Stimulated activated CD4-positive, alpha-beta T cell treated with anti-CD3 and anti-CD28 coated beads, Interleukin-2, amount 100 ng/mL, for 48 hours (primary cell): ENCODE measurements at regions not wholly inside any gene's neighbourhood (a gene's known extent, or its start where the extent isn't known, plus 50 kb on each side); places are given as distances from the start of the nearest gene placed in this dataset.
"Not testable (repeated sequence)": the region's sequence is repeated elsewhere in the genome, so short reads cannot be mapped to it uniquely, and the experiment has no call there.

Experiments used
- DNase-seq, 2 donors: peaks; one replicate each; pipeline ENCODE4 v3.0.0-alpha.2; 2020

DNA sequence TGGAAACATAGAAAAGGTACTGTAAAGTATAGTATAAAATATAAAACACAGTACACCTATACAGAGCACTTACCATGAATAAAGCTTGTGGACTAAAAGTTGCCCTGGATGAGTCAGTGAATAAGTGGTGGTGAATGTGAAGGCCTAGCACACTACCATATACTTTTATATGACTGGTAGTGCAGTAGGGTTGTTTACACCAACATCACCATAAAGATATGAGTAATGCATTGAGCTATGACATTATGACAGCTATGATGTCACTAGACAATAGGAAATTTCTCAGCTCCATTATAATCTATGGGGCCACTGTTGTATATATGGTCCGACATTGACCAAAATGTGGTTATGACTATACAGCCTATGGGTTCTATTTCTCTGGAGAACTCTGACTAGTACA lies 291.8 kb upstream of the ACTBL2 start:
- DNase-seq: no peak

DNA sequence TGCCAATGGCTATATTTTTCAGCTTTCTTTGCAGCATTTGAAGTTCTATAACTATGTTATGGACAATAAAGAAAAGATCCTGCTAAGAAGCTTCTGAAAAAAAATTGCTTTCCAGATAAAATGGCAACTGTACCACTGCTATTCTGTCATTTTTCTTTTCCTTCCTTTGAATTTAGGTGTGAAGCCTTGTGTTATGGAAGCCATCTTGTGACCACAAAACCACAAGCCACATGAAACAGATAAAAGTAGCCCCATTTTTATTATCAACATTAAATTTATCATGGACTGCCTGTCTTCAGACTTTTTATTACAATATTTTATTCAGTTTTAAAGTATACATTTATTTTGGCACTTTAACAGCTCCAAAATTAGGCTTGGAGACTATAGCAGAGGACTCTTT lies 289.9 kb upstream of the ACTBL2 start:
- no peak for DNase-seq

DNA sequence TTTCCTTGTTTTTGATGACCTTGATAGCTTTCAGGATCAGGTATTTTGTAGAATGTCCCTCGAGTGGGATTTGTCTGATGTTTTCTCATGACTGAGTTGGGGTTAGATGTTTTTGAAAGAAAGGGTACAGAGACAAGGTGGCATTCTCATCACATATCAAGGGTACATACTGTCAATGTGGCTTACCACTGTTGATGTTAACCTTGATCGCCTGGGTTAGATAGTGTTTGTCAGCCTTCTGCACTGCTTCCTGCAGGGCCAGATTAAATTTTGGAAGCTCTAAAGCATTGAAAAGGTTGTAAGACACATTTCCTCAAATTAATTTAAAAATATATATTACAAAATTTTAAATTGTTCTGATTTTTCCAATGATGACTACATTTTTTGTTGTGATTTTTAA lies 287.4 kb upstream of the ACTBL2 start:
- DNase-seq: no peak

DNA sequence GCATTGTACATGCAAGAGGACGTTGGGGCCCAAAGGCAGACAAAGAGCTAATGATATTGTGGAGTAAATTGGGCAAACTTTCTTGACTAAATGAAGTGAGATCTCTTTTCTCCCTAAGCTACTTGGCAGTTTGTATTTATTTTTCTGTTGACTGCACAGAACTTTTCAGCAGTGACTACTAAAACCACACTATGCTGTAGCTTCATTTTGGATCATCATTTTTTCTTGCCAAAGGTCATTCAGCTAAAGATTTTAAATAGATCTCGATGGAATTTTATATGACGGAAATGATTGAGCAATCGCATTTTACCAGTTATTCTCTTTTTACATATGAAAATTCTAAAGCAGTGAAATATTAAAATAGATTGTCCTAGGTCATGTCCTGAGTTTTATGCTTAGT lies 286.1 kb upstream of the ACTBL2 start:
- DNase-seq: no peak

DNA sequence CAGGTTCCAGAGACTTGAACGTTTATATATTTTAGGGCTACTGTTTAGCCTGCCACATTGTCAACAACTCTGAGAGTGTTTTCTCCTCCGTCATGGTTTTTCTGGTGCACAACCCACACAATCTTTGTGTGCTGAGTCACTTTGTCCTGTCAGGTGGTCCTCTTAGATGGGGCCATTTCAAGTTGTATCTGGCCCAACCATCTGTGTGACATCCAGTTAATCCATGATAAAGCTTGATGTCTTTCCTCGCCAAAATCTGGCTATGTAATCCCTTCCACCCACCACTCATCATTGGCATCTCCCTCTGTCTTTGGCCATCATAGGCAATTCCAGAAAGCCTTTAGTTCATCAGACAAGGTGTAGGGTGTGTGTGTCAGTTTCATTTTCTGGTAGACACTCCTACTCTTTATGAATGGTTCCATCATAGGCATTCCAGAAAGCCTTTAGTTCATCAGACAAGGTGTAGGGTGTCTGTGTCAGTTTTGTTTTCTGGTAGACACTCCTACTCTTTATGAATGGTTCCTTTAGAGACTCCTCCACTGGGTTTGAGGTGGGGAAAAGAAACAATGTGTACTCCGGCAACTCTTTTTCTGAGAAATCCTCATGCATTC lies 282.0 kb upstream of the ACTBL2 start:
- DNase-seq: no peak

DNA sequence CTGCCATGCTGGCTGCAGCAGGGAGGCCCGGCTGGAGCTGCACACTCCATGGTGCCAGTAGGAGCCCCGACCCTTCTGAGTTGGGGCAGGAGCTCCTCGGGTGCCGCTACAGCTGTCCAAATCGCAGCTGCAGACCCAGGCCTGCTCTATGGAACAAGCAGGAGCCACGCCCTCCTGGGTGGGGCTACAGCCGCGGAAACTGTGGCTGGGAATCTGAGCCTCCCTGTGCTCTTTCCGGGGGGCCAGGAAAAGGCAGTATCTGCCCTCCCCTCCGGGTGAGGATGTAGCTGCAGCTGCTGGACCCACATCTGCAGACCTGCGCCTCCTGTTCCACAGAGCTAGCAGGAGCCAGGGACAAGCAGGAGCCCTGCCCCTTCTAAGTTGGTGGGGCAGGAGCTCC lies 278.9 kb upstream of the ACTBL2 start:
- DNase-seq: no peak

DNA sequence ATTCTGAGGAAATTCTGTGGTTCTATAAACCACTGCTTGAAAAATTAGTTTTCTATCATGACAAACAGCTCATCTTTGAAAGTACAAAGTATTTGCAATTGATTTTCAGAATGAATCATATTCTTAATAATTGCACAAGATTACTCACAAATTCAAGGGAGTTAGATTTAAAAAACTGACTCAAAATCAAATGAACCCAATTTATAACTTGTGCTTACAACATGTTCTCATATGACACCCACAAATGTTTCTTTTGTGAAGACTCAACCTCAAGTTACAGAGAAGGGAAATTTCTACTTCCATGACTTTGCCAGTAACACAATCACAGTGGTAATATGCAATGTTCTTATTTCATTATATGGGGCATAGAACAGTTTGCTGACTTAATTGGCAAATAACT lies 272.0 kb upstream of the ACTBL2 start:
- no peak for DNase-seq

DNA sequence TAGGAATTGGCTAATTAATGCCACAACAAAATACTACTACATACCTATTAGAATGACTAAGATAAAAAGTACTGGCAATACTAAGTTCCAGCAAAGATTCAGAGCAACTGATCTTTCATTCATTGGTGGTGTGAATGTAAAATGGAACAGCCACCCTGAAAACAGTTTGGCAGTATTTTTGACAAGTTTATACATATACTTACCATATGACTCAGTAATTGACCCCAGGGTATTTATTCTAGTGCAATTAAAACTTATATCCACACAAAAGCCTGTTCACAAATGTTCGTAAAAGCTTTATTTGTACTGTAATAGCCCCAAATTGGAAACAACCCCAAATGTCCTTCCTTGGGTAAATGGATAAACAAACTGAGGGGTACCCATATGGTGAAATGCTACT lies 270.8 kb upstream of the ACTBL2 start:
- DNase-seq: no peak

DNA sequence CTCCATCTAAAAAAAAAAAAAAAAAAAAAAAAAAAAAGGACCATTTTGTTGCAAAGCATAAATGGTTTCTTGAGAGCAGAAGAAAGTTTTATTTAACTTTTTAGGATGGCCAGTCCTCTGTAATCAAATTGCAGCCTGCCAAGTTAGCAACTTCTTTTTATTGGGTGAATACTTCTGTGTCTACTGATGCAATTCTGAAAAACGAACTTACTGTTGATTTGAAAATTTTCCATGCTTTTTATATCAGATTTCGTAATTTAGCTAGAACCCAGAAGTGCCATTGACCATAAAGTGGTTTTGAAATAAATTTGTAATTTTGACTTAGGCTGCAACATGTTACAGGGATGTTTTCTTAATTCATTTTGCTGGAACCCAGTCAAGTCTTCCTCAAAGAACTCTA lies 269.1 kb upstream of the ACTBL2 start:
- no peak for DNase-seq

DNA sequence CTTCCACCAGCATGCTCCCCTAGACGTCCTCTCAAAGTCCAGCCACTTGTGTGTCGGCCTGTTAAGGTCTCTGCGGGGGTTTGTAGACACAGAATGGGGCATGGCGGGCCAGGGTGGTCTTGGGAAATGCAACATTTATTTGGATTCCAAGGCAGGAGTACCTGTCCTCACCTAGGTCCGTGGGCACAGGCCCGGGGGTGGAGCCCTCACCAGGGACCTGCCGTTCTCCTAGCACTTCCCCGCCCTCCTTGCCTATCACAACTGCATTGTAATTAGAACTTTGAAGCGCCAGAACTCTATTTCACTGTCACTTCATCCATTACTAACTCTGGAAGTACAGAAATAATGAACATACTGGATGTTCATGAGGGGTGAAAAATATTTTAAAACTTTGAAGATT lies 268.3 kb upstream of the ACTBL2 start:
- no peak for DNase-seq

DNA sequence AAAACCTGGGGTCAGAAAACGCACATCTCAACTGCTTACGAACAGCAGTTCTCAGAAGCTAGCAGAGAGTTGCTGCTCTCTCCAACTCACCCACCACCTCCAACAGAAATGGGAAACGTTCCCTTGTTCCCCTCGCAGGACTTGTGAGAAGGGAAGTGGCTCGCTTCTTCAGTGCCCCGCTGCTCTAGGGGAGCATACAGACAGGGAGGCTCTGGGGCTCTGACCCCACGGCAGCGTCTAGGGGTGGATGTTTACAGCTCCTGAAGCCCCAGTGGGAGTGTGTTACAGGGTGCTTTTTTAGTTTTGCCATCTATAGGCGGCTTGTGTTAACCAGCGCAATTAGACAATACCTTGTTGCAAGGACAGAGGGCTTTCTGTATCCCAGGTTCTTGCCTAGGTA lies 267.7 kb upstream of the ACTBL2 start:
- DNase-seq: no peak

DNA sequence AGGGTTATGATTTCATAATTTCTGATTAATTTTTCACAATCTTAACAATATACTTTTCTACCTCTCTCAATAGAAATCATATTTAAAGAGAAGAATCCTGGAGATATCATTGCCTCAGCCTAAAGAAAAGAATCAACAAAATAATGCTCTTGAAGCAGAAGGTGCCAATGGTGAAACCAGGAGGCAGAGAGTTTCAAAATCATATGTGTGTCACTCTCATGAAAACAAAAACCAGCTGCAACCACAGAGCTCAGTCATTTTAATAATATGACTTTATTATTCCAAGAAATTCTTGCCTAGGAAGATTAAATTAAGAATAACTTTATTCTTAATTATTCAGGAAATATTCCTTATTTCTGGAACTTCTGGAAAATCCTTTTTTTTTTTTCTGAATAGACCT lies 266.8 kb upstream of the ACTBL2 start:
- DNase-seq: no peak

DNA sequence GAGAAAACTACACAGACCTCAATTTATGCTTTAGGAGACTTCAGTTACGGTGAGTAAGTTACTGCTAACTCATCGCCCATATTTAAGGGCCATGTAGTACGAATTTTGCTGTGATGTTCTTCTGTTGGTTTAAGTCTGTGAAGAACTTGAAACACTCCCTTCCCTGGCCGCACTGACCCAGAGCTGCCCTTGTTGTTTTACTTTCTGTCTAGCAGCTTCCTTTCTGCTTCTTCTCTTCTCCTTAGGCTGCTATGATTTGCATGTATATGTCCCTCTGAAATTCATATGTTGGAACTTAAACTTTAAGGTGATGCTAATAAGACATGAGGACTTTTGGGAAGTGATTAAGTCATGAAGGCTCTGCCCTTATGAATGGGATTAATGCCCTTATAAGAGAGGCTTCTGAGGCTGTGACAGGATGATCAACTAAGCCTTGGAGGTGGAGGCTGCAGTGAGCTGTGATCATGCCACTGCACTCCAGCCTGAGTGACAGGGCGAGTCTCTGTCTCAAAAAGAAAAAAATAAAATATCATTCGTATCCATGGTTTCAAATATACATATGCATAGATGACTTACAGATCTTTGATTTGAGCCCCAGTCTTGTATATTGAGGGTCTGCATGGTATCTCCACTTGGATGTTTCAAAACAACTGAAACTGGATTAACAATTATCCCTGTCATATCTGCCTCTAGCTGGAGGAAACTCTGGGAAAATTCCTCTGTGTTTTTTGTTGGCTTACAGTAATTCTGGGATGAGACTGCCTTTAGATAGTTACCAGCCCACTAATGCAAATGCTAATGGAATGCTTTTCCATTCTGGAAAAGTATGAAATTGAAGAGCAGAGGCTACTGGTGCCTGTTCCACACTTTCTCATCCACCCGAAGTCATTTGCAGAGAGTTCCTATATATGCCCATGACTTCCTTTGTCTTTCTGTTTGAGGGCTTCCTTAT lies 263.4 kb upstream of the ACTBL2 start:
- no peak for DNase-seq

DNA sequence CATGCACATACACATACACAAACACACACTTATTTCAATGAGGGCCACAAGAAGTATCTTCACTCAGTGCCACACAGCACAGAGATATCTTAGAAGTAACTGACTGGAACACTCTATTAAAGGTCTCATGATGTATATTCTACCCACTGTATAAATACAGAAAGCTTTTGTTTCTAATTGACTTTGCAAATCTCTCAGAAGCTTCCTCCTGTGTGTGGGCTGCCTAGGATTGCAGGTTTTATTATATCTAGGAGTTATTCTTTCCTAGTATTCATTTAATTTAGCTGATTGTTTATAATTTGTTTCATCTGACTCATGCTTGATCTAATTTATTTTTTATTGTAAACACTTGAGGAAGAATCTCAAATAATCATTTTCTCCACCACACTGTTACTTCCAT lies 262.4 kb upstream of the ACTBL2 start:
- DNase-seq: no peak

DNA sequence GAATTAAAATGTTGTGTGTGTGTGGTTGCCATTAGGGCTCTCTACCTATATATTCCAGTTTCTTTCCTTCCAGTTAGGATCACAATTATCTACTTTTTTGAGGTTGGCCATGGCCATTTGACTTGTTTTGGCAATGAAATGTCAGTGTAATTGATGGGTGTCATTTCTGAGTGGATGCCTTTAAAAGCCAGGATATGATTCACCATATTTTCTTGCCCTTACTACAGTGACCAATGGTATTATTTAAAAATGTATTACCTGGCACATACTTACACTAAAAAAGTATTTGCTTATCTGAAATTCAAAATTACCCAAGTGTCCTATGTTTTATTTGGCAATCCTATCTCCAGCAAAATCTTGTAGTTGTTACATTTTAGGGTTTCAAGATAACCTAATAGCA lies 258.7 kb upstream of the ACTBL2 start:
- no peak for DNase-seq

DNA sequence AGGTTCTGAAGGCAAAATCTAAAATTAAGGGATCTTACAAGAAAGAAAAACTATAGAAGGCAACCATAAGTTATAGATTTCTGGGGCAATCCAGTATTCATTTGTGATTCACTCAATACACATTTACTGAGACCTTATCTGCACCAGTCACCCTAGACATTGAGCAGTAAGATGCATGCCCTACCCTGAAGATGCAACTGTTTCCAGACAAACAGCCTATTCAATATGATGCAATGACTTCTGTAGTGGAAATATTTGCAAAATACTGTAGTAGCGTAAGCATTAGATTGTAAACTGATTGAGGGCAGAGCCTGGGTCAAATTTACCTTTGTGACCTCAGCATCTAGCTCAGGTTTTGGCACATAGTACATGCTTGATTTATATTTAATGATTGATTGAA lies 256.2 kb upstream of the ACTBL2 start:
- DNase-seq: no peak

DNA sequence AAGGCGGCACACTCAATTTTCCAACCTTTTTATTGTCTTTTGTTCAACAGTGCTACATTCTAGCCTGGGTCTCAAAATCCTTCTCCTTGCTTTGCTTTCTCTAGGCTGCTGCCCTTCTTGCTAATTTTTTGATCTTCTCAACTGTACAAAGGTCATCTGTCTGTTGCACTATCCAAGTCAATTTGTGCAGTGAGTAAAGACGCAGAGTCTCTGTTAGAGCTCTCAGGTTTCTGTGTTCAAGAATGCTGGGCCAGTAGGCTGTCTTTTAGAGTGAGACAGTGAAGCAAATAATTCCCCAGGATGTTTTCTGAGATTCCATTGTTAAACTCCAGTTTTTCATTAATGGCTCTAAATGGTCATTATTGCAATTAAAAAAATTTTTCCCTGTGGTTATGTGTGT lies 255.7 kb upstream of the ACTBL2 start:
- DNase-seq: no peak

DNA sequence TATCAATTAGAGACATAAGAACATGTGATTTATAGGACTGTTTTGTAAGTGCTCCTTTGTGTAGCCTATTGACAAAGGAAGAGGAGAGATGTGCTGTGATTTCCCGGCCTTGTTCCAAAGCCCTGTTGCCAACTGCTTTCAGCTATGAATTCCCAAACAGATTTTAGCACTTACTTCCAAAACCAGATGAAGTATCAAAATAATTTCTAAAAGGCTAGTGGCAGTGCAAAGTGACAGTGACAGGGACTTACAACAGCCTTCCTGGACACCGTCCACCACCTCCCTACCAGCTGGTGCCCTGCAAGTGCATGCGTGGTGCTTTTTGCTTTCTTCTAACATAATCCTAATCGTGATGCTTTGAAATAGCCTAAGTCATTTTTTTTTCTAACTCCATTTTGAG lies 254.1 kb upstream of the ACTBL2 start:
- DNase-seq: no peak

DNA sequence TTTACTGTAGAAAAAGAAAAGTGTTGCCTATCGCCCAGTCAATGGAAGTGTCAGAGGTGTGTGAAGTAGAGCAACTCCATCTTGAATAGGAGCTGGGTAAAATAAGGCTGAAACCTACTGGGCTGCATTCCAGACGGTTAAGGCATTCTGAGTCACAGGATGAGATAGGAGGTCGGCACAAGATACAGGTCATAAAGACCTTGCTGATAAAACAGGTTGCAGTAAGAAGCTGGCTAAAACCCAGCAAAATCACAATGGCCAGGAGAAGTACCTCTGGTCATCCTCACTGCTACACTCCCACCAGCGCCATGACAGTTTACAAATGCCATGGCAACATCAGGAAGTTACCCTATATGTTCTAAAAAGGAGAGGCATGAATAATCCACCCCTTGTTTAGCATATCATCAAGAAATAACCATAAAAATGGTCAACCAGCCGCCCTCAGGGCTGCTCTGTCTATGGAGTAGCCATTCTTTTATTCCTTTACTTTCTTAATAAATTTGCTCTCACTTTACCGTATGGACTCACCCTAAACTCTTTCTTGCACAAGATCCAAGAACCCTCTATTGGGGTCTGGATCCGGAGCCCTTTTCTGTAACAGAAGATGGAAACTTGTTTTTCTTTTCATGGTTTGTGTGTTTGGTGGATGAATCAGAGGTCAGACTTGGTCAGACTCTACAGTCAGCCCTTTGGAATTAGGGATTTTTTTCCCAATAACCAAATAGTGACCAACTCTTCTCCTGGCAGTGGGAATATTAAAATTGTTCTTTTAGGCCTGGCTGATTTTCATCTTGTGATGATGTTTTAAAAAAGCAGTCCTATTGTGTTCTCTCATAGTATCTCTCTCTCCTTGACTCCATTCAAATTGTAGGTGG lies 252.9 kb upstream of the ACTBL2 start:
- not testable (repeated sequence) for DNase-seq

DNA sequence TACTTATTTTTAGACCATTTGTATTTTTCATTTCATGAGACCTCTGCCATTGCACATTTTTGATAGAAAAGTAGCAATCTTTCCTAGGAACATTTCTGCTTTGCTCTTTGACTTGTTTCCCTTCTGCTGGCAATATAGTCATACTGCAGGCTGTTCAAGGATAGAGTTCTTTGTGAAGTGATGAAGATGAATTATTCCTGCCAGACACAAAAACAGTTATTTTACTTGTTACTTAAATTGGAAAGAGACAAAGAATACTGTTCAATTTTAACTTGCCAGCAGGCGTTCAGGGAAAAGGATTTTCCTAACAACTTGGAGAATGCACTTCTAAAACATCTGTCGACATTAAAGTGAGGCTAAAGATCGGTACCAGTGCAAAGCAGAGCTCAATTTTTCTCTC lies 251.7 kb upstream of the ACTBL2 start:
- DNase-seq: no peak

DNA sequence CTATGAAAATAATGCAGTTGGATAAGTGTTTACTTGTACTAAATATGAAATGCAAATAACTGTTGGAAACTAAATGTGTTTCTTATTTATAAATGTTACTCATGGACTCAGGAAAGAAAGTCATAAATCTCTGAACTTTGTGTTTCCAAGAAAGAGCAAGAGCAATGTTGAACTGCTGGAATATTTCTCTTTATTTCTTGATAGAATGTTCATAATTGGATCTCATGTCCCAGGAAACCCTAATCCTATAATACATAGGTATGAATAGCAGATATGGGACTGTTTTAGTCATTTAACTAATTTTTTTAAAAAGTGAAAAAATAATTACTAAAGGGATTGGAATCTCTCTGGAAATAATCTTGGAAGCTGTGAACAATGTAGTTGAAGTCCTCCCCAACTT lies 245.0 kb upstream of the ACTBL2 start:
- DNase-seq: no peak

DNA sequence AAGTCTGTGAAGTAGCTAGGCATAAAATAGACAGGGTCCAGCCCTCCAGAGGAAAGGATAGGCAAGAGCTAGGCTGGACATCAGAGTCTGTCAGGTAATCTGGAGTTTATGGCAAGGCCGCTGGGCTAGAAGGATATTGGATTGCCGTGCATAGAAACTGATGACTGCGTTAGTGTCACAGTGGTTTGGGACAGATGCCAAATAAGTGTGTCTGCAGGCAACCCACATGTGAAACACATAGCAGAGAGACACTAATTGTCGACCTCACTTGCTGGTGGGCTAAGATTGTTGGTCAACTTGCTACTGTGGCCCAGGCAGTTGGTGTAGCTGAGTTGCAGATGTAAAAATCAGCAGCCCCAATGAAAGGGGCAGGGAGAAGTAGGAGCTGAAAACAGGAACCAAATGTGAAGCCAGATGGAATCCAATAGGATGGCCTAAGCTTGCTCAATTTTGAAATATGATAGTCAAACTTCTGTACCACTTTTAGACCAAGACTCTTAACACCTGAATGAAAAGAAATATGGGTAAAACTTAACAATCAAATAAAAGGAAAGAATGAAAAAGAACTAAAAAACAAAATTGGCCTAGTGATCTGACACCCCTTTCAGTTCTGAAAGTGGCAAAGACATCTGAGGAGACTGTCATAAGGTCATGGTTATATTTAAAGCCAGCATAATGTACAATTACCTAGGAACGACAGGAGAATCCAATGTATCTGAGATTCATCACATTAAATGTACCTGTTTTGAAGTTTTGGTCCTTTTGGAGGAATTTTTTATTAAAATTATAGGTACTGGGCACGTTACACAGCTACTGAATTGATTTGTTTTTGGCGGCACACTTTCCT lies 243.3 kb upstream of the ACTBL2 start:
- no peak for DNase-seq

DNA sequence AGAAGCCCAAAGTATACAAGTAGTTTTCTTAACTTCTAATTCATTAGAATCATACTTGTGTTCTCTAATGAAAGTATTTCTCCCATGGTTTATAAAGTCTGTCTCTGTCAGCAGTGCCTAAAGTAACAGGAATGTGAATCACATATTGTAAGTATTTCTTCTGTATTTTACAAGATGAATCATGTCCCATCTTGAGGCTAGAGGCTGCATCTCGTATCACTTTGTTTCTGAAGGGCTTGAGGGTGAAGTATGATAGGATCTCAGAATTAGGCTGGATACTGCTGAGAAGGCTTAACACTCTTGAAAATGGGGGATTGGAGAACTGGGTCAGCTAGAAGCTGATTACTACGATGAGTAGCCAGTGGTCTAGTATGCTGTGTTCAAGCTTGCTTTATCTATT lies 242.2 kb upstream of the ACTBL2 start:
- DNase-seq: no peak
